ENCODE measurements at regions not wholly inside any gene's neighbourhood (a gene's known extent, or its start where the extent isn't known, plus 50 kb on each side); places are given as distances from the start of the nearest gene placed in this dataset.

GRCh38 chr4:100804576-100805360, 286.9 kb upstream of the EMCN start:
- DNase-seq (ENCODE audit: low read depth), result no peak

DNA sequence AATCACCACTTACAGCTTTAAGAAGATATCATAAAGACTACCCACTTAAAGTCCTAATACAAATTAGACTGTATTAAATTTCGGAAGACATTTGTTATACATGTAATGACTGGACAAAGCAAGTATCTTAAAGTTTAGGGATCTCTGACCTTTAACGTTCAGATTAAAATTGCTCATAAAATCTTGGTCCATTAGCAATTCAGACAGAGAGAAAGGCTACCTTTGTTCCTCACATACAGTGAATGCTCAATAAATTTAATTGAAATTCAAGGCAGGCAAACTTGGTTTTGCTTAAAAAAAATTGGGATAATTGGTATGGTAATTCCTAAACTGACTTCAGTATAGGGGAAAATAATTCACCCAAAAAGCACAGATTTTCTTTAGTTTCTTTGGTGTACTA, 285.9 kb upstream of the EMCN start:
- no peak for DNase-seq (ENCODE audit: low read depth)

- DNase-seq (ENCODE audit: low read depth), result no peak
These were observed 282.1 kb upstream of the EMCN start for GRCh38 chr4:100799761-100800539.

GRCh38 chr4:100797791-100798190, 280.0 kb upstream of the EMCN start:
- no peak for DNase-seq (ENCODE audit: low read depth)

- DNase-seq (ENCODE audit: low read depth), result no peak
These were observed 279.5 kb upstream of the EMCN start for GRCh38 chr4:100797356-100797755.

DNA sequence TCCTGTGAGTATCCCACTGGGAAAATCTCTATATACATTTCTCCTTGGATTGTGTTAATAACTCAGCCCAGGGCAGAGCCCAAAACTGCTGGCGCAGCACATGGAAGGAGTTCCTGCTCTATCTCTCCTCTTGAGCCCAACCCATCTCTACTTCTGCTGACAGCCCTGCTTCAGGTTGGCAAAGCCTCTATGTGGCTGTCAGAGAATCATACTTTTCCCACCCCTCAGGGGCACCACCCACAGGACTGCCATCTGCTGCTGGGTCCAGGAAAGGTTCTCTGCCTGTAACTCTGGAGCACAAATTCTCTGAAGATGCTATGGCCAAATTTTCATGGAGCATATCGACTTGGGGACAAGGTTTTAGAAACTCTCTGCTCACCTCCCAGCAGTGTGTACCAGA, 278.5 kb upstream of the EMCN start:
- no peak for DNase-seq (ENCODE audit: low read depth)

GRCh38 chr4:100795581-100795980, 277.8 kb upstream of the EMCN start:
- DNase-seq (ENCODE audit: low read depth), result no peak

DNA sequence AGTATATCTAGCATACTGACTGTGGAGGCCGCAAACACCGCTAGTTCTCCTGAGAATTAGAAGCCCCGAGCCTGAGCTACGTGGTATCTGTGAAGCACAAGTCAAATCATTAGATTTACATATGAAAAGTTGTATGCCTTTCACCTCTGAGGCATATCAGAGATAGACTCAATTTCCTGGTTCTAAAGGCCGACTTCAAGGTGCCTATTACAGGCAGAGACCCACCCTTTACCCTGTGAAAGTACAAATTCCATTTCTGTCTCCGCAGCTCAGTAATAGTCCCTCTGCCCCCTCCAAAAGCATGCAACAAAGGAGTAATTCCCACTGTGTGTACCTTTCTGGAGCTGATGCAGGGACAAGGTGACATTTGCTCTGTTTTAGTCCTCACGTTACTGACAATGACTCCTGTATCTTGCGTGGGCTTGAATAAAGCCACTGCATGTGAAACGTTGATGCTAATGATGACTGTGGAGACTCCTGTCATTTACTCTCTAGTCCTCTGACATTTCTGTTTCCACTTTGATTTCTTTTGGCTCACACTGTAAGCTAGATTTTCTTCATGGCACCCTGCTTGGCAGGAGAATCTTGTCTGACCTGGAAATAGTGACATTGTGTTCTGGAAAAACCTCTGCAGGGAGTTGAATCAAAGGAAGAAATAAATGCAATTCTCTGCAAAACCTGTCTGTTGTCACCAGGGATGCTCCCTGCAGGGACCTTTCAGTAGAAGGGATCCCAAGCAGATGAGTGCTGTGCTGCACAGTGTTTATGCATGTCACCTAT, 273.2 kb upstream of the EMCN start:
- no peak for DNase-seq (ENCODE audit: low read depth)

DNA sequence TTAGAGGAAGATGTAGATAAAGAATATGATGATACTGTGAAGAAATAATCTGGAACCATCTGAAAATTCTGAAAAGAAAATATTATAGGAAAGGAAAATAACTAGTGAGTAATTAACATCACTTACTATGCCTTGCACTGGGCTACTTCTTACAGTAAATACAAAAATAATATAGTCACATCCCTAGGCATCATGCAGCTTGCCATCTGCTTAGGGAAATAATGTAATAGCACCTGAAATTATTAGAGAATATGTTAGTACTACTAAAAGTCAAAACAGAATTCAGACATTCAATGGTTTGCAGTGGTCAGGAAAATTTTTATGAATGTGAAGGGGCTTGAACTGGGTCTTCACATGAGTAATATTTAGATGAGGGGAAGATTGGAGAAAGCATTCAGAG, 272.2 kb upstream of the EMCN start:
- no peak for DNase-seq (ENCODE audit: low read depth)

DNA sequence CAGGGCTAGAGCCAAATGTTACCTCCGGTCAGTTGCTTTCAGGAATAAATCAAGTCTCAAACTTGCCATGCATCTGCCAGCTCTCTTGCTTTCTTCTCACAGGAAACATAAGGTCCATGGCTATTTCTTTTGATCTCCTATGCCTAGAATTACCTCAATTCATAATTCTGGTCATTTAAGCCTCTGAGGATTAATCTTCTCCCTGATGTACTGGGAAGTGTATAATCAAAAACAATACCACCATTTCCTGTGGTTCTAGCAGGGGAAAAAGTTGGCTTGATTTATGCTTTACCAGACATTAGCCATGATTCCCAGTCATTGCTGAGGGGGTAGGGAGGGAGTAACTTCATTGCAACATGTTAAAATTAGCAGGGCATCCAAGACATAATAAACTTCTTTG, 268.7 kb upstream of the EMCN start:
- no peak for DNase-seq (ENCODE audit: low read depth)

DNA sequence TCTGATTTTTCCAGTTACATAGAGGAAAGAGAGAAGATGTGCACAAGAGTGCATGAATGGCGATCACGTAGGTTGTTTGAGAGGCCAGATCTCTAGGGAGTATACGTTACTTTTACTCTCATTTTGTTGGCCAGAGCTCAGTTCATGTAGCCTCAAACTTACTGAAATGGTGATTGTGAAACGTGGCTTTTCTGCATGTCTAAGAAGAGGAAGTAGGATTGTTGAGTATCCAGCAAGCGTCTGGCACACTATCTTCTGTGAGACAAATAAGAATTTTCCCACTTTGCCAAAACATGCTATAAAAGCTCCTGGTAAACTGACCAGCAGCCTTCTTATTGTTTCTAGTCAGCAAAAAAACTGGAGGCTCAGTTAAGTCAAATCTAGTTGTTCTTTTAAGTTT, 264.5 kb upstream of the EMCN start:
- DNase-seq (ENCODE audit: low read depth), result no peak

GRCh38 chr4:100781435-100781834, 263.6 kb upstream of the EMCN start:
- DNase-seq (ENCODE audit: low read depth), result no peak

DNA sequence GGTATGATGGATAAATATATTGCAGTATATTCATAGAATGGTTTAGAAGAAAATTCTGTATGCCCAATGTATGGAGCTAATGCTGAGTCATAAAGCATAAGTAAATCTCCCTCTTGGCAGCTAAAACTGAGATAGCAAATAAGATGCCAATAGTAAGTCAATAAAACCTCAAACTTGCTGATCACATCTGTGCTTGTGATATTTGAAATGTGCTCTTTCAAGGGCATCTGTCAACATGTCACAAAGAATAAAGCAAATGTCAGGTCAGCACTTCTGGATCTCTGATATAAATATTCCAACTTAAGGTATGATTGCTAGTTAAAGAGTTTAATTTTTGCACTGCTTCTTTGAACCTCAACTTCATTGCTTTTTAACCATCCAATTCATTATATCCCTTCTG, 262.3 kb upstream of the EMCN start:
- DNase-seq (ENCODE audit: low read depth), result no peak

DNA sequence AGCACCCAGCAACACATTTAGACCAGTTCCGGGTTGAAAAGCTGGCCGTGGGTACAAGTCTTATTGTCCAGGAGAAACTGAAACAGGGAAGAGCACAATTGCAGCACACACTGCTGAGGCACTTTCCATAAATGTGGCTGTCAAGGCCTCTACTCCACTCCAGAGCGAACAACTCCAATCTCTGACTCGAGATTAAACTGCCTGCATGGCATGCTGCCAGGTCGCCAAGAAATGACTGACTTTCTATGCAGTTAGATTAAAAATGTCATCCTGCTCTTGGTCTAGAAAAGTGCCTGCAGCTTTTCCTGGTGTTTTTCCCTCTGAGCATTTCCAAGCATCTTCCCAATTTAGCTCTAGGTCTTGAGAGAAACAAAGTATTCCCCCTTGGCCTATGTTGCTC, 260.6 kb upstream of the EMCN start:
- DNase-seq (ENCODE audit: low read depth), result no peak

- DNase-seq (ENCODE audit: low read depth), result no peak
These were observed 244.9 kb upstream of the EMCN start for GRCh38 chr4:100762738-100763137.

GRCh38 chr4:100754751-100755150, 236.9 kb upstream of the EMCN start:
- no peak for DNase-seq (ENCODE audit: low read depth)

DNA sequence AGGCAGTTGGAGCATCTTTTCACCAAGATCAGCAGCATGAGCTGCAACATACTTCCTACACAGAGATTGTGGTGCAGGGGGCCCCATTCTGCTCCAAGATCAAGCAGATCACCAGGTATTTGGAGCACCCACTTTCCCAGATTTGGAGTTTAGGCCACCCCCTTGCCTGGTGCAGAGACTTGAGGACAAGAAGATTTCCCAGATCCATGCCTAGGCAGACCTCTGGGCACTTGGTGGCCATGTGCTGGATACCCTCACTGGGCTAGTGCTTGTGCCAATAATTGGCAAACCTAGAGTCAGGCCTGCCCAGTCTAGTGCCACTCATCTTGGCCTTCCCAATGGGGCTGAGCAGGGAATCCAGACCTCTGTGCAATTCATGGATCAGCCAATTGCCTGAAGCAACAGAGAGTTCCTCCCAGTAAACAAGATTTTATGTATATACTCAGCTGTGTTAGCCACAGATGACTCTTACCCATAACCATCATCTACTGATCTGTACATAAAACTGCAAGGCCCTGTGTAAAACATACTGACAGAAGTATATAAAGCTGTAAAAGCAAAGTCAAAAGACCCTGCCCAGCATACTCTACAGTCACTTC, 228.4 kb upstream of the EMCN start:
- no peak for DNase-seq (ENCODE audit: low read depth)

- DNase-seq (ENCODE audit: low read depth), result no peak
These were observed 224.2 kb upstream of the EMCN start for GRCh38 chr4:100742045-100742444.

DNA sequence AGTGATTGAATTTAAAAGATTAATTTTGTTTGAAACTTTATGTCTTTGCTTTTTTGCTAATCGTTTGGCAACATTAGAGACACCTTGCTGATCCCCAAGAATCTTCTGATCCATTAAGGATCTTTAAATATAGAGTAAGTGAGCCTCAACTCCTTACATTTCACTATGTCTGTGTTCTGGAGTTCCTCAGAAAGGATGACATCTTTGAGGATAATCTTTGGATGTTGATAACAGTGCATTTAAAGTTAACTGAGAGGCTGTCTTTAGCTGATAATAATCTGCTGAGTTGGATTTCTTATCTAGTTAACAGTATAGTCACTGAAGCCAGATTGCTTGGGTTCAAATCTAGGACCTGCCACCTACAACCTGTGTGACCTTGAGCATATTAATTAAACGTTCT, 221.6 kb upstream of the EMCN start:
- DNase-seq (ENCODE audit: low read depth), result no peak

DNA sequence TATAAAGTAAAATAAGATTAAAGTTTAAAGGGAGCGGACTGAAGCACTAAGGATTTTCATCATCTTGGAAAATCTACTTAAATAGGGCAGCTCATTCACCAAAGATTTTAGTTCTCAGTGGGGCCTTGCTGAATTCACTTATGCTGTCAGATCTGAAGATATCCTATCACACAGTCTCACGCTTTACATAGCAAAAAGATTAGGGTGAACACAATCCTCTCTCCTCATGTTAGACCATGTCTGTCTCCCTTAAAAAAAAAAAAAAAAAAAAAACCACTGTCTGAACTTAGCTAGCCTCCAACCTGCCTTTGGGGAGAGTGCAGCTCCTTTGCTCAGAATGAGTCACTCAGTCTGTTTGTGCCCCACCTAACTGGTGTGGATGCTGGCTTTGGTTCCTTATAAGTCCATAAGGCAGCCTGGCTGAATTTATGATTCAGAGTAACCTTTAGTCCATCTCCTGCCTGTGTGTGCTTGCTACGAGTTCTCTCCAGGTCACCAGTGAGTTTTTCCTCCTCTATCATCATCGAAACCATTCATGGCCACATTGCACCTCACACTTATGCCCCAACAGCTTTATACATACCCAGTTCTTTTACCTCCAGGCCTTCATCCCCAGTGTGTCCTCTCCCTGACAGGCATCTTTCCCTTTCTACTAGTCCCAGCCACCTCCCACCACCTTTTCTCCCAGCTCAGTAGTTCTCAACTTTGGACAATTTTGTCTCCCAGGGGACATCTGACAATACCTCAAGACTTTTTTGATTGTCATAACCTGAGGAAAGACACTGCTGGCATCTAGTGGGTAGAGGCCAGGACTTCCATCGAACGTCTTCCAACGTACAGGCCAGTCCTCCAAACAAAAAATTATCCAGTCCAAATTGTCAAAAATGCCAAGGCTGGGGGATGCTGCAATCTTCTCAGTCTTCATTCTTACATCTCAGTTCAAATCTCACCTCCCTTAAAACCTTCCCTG, 220.7 kb upstream of the EMCN start:
- DNase-seq (ENCODE audit: low read depth), result peak; percentile 44
